HEK293 (cell line): ENCODE measurements at regions not wholly inside any gene's neighbourhood (a gene's known extent, or its start where the extent isn't known, plus 50 kb on each side); places are given as distances from the start of the nearest gene placed in this dataset.

Experiments used
- CTCF ChIA-PET: fragments of 350-600 bp; formaldehyde crosslinking; extraction: SDS; loops from one replicate; lab custom pipeline; 2021; ENCODE audit warnings: antibody characterized with exemption; lab: Yijun Ruan, JAX
- POLR2A ChIA-PET: fragments of 300-600 bp; formaldehyde crosslinking; extraction: SDS; loops from one replicate; lab custom pipeline; 2020; ENCODE audit warnings: antibody characterized with exemption, inconsistent platforms; lab: Yijun Ruan, JAX
- H3K27ac ChIP-seq: fragments of 200-500 bp; sonication (Bioruptor generic); 2 replicates; pipeline ENCODE4 v1.5.1; 2014; ENCODE audit warnings: low read depth, low read length, control low read depth, inconsistent platforms; ENCODE audit errors: extremely low read depth
- H3K36me3 ChIP-seq, 2 experiments: fragments of 200-500 bp in 1 of 2; sonication (Bioruptor generic) in 1 of 2; 1 replicate in 1 of 2; 2 replicates in 1 of 2; pipeline ENCODE4 v1.5.1; 2014 to 2017; ENCODE audit warnings: inconsistent platforms in 2 of 2, low read length in 2 of 2; ENCODE audit not compliant: control insufficient read depth in 2 of 2, insufficient read depth in 1 of 2
- H3K4me1 ChIP-seq: fragments of 200-500 bp; sonication (Bioruptor generic); 2 replicates; pipeline ENCODE4 v1.5.1; 2014; ENCODE audit warnings: mild to moderate bottlenecking, low read length, inconsistent platforms; ENCODE audit not compliant: control insufficient read depth, insufficient read depth
- H3K4me3 ChIP-seq: 2 replicates; pipeline ENCODE4 v1.5.1; 2011; ENCODE audit warnings: low read depth, mild to moderate bottlenecking, control low read depth, low read length, moderate library complexity
- H3K9me3 ChIP-seq: fragments of 200-500 bp; sonication (Bioruptor generic); 2 replicates; pipeline ENCODE4 v1.5.1; 2014; ENCODE audit warnings: low read depth, low read length, inconsistent platforms; ENCODE audit not compliant: control insufficient read depth, insufficient read depth
- EGR2 ChIP-seq: fragments of 450-650 bp; formaldehyde crosslinking; IDR thresholded peaks from 2 replicates; pipeline ENCODE4 v1.5.1; 2016; ENCODE audit warnings: low read depth, missing biosample characterization, missing genetic modification characterization
- IKZF3 ChIP-seq: fragments of 450-650 bp; IDR thresholded peaks from 2 replicates; pipeline ENCODE4 v1.5.0; 2018; ENCODE audit warnings: missing biosample characterization, mild to moderate bottlenecking, missing genetic modification characterization, moderate library complexity
- MEIS1 ChIP-seq: sonication (generic); formaldehyde crosslinking; IDR thresholded peaks from 2 replicates; pipeline ENCODE4 v1.8.1; 2022; ENCODE audit warnings: missing genetic modification reagents, mild to moderate bottlenecking, borderline replicate concordance
- SCRT2 ChIP-seq: fragments of 450-650 bp; formaldehyde crosslinking; IDR thresholded peaks from 2 replicates; pipeline ENCODE4 v1.5.1; 2016; ENCODE audit warnings: missing biosample characterization, missing genetic modification characterization
- TCF7L2 ChIP-seq: IDR thresholded peaks from 2 replicates; pipeline ENCODE4 v1.6.1; 2011; ENCODE audit warnings: low read depth, mild to moderate bottlenecking, inconsistent platforms, low read length, moderate library complexity, borderline replicate concordance
- YY2 ChIP-seq: fragments of 450-650 bp; formaldehyde crosslinking; IDR thresholded peaks from 2 replicates; pipeline ENCODE4 v1.5.1; 2016; ENCODE audit warnings: missing biosample characterization, missing genetic modification characterization
- ZFHX2 ChIP-seq: fragments of 450-650 bp; formaldehyde crosslinking; conservative IDR thresholded peaks from 2 replicates; pipeline ENCODE4 v1.5.1; 2016; ENCODE audit warnings: missing biosample characterization, missing genetic modification characterization
- ZFP3 ChIP-seq: fragments of 450-650 bp; formaldehyde crosslinking; IDR thresholded peaks from 2 replicates; pipeline ENCODE4 v1.5.1; 2016; ENCODE audit warnings: low read depth, missing biosample characterization, missing genetic modification characterization
- ZIC2 ChIP-seq: fragments of 450-650 bp; formaldehyde crosslinking; IDR thresholded peaks from 2 replicates; pipeline ENCODE4 v1.5.1; 2016; ENCODE audit warnings: missing biosample characterization, missing genetic modification characterization
- ZNF19 ChIP-seq: fragments of 450-650 bp; formaldehyde crosslinking; IDR thresholded peaks from 2 replicates; pipeline ENCODE4; 2016; ENCODE audit warnings: missing biosample characterization, missing genetic modification characterization, low read depth
- ZNF239 ChIP-seq: fragments of 450-650 bp; formaldehyde crosslinking; IDR thresholded peaks from 2 replicates; pipeline ENCODE4 v1.5.1; 2016; ENCODE audit warnings: missing biosample characterization, missing genetic modification characterization
- ZNF274 ChIP-seq, 2 experiments: fragments of 200-500 bp in 1 of 2; fragments of 450-650 bp in 1 of 2; sonication (Bioruptor generic) in 1 of 2; formaldehyde crosslinking in 1 of 2; IDR thresholded peaks; 2 replicates each; pipeline versions ENCODE4 v1.5.1 to v1.6.1; 2014 to 2016; ENCODE audit warnings: borderline replicate concordance in 1 of 2, inconsistent platforms in 1 of 2, low read length in 1 of 2, missing biosample characterization in 1 of 2, missing genetic modification characterization in 1 of 2
- ZNF350 ChIP-seq: fragments of 450-650 bp; formaldehyde crosslinking; IDR thresholded peaks from 2 replicates; pipeline ENCODE4 v1.5.0; 2017; ENCODE audit warnings: missing biosample characterization, mild to moderate bottlenecking, missing genetic modification characterization
- ZNF747 ChIP-seq: fragments of 450-650 bp; formaldehyde crosslinking; IDR thresholded peaks from 2 replicates; pipeline ENCODE4 v1.5.1; 2016; ENCODE audit warnings: missing biosample characterization, missing genetic modification characterization
- TF ChIP-seq, protein P1 (sequence below): fragments of 450-650 bp; formaldehyde crosslinking; IDR thresholded peaks from 2 replicates; pipeline ENCODE4 v1.5.1; 2016; ENCODE audit warnings: missing biosample characterization, missing genetic modification characterization
- TF ChIP-seq, protein P2 (sequence below): fragments of 450-650 bp; formaldehyde crosslinking; IDR thresholded peaks from 2 replicates; pipeline ENCODE4 v1.5.1; 2016; ENCODE audit warnings: missing biosample characterization, missing genetic modification characterization
- TF ChIP-seq, protein P3 (sequence below): fragments of 450-650 bp; formaldehyde crosslinking; IDR thresholded peaks from 2 replicates; pipeline ENCODE4 v1.5.1; 2016; ENCODE audit warnings: missing biosample characterization, missing genetic modification characterization
- TF ChIP-seq, protein P4 (sequence below): fragments of 450-650 bp; formaldehyde crosslinking; IDR thresholded peaks from 2 replicates; pipeline ENCODE4 v1.5.1; 2016; ENCODE audit warnings: missing biosample characterization, missing genetic modification characterization
- TF ChIP-seq, protein P5 (sequence below): fragments of 450-650 bp; formaldehyde crosslinking; IDR thresholded peaks from 2 replicates; pipeline ENCODE4 v1.5.1; 2016; ENCODE audit warnings: missing biosample characterization, missing genetic modification characterization

DNA sequence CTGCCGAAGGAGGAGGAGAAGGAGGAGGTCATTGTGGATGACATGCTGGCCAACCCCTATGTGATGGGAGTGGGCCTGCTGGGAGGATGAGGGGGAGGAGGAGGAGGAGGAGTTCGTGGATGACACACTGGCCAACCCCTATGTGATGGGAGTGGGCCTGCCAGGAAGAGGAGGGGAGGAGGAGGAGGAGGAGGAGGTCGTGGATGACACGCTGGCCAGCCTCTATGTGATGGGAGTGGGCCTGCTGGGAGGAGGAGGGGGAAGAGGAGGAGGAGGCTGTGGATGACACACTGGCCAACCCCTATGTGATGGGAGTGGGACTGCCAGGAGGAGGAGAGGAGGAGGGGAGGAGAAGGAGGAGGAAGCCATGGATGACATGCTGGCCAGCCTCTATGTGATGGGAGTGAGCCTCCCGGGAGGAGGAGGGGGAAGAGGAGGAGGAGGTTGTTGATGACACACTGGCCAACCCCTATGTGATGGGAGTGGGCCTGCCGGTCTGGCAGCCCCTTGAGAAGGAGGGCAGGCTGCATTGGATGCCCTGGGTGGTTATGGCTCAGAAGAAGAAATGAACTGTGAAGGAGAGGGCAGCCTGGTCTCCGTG is 55.7 kb upstream of the WNT7A start:
- Histone ChIP-seq H3K27ac (no peak overlapping the region), H3K4me1 (no peaks in the 10 kb centered on the region), H3K4me3 (no peak overlapping the region), H3K36me3 (no peaks in the 10 kb centered on the region), H3K9me3 (no peaks in the 10 kb centered on the region)
- POLR2A ChIA-PET, result no interaction called here
- TF ChIP-seq, protein P1, sequence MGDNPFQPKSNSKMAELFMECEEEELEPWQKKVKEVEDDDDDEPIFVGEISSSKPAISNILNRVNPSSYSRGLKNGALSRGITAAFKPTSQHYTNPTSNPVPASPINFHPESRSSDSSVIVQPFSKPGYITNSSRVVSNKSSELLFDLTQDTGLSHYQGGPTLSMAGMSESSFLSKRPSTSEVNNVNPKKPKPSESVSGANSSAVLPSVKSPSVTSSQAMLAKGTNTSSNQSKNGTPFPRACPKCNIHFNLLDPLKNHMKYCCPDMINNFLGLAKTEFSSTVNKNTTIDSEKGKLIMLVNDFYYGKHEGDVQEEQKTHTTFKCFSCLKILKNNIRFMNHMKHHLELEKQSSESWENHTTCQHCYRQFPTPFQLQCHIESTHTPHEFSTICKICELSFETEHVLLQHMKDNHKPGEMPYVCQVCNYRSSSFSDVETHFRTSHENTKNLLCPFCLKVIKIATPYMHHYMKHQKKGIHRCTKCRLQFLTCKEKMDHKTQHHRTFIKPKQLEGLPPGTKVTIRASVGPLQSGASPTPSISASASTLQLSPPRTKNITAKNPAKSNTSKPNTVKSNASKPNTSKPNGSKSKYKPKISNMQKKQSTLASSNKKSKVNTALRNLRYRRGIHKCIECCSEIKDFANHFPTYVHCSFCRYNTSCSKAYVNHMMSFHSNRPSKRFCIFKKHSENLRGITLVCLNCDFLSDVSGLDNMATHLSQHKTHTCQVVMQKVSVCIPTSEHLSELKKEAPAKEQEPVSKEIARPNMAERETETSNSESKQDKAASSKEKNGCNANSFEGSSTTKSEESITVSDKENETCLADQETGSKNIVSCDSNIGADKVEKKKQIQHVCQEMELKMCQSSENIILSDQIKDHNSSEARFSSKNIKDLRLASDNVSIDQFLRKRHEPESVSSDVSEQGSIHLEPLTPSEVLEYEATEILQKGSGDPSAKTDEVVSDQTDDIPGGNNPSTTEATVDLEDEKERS (tag by site-specific recombination), result no peak
- TF ChIP-seq ZNF239 (tag by site-specific recombination) (no peak), IKZF3 (no peak), ZNF747 (tag by site-specific recombination) (no peak), ZFHX2 (peak; percentile 65), EGR2 (tag by site-specific recombination) (peak; percentile 81)
- CTCF ChIA-PET, result no interaction called here

DNA sequence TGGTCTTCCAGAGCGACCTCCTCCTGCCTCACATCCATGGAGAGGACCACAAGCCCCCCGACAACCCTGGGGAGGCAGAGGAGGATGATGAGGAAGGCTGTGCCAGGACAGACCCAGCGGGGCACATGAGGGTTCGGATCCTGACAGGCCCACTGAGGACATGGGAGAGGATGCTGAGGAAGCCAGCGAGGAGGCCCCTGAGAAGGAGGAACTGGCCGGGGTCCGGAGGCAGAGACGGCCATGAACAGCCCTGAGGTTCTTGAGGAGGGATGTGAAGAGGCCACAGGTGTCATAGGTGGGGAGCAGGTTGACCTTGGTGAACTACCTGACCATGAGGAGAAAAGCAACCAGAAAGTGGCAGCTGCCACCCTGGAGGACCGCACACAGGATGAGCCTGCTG is 54.9 kb upstream of the WNT7A start:
- CTCF ChIA-PET, result no interaction called here
- Histone ChIP-seq H3K36me3 (no peaks in the 10 kb centered on the region), H3K4me3 (no peak overlapping the region), H3K4me1 (no peaks in the 10 kb centered on the region)
- TF ChIP-seq TCF7L2 (no peak), ZNF274 (IDR thresholded peaks at IDR 0.05; ENCODE audit: low read length) (no peak), ZNF274 (tag by site-specific recombination; IDR thresholded peaks at IDR 0.05; ENCODE audit: borderline replicate concordance) (no peak), YY2 (tag by site-specific recombination) (no peak), MEIS1 (CRISPR knock-in tag) (no peak), ZIC2 (tag by site-specific recombination) (no peak), ZNF19 (no peak), ZFP3 (tag by site-specific recombination) (no peak), ZNF747 (tag by site-specific recombination) (no peak), ZNF350 (tag by site-specific recombination) (no peak)
- TF ChIP-seq, protein P2, sequence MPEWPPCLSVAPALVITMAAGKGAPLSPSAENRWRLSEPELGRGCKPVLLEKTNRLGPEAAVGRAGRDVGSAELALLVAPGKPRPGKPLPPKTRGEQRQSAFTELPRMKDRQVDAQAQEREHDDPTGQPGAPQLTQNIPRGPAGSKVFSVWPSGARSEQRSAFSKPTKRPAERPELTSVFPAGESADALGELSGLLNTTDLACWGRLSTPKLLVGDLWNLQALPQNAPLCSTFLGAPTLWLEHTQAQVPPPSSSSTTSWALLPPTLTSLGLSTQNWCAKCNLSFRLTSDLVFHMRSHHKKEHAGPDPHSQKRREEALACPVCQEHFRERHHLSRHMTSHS (tag by site-specific recombination), result no peak
- TF ChIP-seq, protein P3, sequence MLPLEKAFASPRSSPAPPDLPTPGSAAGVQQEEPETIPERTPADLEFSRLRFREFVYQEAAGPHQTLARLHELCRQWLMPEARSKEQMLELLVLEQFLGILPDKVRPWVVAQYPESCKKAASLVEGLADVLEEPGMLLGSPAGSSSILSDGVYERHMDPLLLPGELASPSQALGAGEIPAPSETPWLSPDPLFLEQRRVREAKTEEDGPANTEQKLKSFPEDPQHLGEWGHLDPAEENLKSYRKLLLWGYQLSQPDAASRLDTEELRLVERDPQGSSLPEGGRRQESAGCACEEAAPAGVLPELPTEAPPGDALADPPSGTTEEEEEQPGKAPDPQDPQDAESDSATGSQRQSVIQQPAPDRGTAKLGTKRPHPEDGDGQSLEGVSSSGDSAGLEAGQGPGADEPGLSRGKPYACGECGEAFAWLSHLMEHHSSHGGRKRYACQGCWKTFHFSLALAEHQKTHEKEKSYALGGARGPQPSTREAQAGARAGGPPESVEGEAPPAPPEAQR, result no peak
- TF ChIP-seq, all 188 proteins: peak for 0
- Histone ChIP-seq H3K9me3 (no peaks in the 10 kb centered on the region), H3K27ac (no peak overlapping the region)
- POLR2A ChIA-PET, result no interaction called here

DNA sequence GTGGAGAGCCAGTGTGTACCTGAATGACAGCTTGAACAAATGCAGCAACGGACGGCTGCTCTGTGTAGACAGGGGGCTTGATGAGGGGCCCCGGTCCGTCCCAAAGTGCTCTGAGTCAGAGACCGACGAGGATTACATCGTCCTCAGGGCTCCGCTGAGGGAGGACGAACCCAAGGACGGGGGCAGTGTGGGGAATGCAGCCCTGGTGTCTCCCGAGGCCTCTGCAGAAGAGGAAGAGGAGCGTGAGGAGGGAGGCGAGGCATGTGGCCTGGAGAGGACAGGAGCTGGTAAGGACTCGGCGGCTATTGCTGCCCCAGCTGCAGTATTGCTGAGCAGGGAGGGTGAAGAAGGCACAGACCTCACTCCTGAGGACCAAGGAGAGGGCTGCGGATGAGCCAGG is 54.4 kb upstream of the WNT7A start:
- CTCF ChIA-PET, result no interaction called here
- Histone ChIP-seq H3K4me1 (no peaks in the 10 kb centered on the region), H3K36me3 (no peaks in the 10 kb centered on the region), H3K9me3 (no peaks in the 10 kb centered on the region), H3K4me3 (no peak overlapping the region), H3K27ac (no peak overlapping the region)
- POLR2A ChIA-PET, result no interaction called here
- TF ChIP-seq, protein P4, sequence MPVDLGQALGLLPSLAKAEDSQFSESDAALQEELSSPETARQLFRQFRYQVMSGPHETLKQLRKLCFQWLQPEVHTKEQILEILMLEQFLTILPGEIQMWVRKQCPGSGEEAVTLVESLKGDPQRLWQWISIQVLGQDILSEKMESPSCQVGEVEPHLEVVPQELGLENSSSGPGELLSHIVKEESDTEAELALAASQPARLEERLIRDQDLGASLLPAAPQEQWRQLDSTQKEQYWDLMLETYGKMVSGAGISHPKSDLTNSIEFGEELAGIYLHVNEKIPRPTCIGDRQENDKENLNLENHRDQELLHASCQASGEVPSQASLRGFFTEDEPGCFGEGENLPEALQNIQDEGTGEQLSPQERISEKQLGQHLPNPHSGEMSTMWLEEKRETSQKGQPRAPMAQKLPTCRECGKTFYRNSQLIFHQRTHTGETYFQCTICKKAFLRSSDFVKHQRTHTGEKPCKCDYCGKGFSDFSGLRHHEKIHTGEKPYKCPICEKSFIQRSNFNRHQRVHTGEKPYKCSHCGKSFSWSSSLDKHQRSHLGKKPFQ (tag by site-specific recombination), result no peak
- 0 out of 2 replicates have a peak, but pooled peaks have one; percentile 5 for TF ChIP-seq SCRT2 (tag by site-specific recombination)
- TF ChIP-seq, protein P5, sequence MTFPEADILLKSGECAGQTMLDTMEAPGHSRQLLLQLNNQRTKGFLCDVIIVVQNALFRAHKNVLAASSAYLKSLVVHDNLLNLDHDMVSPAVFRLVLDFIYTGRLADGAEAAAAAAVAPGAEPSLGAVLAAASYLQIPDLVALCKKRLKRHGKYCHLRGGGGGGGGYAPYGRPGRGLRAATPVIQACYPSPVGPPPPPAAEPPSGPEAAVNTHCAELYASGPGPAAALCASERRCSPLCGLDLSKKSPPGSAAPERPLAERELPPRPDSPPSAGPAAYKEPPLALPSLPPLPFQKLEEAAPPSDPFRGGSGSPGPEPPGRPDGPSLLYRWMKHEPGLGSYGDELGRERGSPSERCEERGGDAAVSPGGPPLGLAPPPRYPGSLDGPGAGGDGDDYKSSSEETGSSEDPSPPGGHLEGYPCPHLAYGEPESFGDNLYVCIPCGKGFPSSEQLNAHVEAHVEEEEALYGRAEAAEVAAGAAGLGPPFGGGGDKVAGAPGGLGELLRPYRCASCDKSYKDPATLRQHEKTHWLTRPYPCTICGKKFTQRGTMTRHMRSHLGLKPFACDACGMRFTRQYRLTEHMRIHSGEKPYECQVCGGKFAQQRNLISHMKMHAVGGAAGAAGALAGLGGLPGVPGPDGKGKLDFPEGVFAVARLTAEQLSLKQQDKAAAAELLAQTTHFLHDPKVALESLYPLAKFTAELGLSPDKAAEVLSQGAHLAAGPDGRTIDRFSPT (tag by site-specific recombination), result no peak
